ENCODE measurements at regions not wholly inside any gene's neighbourhood (a gene's known extent, or its start where the extent isn't known, plus 50 kb on each side); places are given as distances from the start of the nearest gene placed in this dataset.

- no peak for TF ChIP-seq CTCF (IDR thresholded peaks at IDR 0.05)
- TF ChIP-seq POLR2A (IDR thresholded peaks at IDR 0.05), result no peak
Observed at GRCh38 chr12:107454109-107454830, 231.3 kb upstream of the PWP1 start.

All from esophagus squamous epithelium (tissue), 4 donors.